Thyroid gland (tissue), 4 donors: ENCODE measurements at regions not wholly inside any gene's neighbourhood (a gene's known extent, or its start where the extent isn't known, plus 50 kb on each side); places are given as distances from the start of the nearest gene placed in this dataset.
"Not testable (repeated sequence)": the region's sequence is repeated elsewhere in the genome, so short reads cannot be mapped to it uniquely, and the experiment has no call there.

Source experiments
- DNase-seq, 2 donors: peaks; one replicate each; pipeline ENCODE4 v3.0.0-alpha.2; 2019
- H3K27ac ChIP-seq, 3 donors: fragments of 200-600 bp; sonication (generic); 1 replicate in 2 of 3; 2 replicates in 1 of 3; pipeline ENCODE4 v1.5.1; 2016 to 2019; ENCODE audit warnings: mild to moderate bottlenecking in 1 of 3, moderate library complexity in 1 of 3
- H3K27me3 ChIP-seq: fragments of 200-600 bp; sonication (generic); one replicate; pipeline ENCODE4 v1.5.1; 2019
- H3K36me3 ChIP-seq, 2 donors: fragments of 200-600 bp; sonication (generic); one replicate each; pipeline ENCODE4 v1.5.1; 2016 to 2019
- H3K4me1 ChIP-seq, 2 donors: fragments of 200-600 bp; sonication (generic); one replicate each; pipeline ENCODE4 v1.5.1; 2017 to 2019
- H3K4me3 ChIP-seq, 3 donors: fragments of 200-600 bp; sonication (generic); replicated peaks in 1 of 3; 1 replicate in 2 of 3; 2 replicates in 1 of 3; pipeline ENCODE4 v1.5.1; 2016; ENCODE audit warnings: mild to moderate bottlenecking in 1 of 3
- H3K9me3 ChIP-seq: fragments of 200-600 bp; sonication (generic); one replicate; pipeline ENCODE4 v1.5.1; 2017
- CTCF ChIP-seq, 6 experiments: fragments of 200-600 bp in 3 of 6; fragments of 450-650 bp in 3 of 6; sonication (generic) in 3 of 6; IDR thresholded peaks; one replicate each; pipeline ENCODE4 v1.5.1; 2016 to 2019; ENCODE audit warnings: antibody characterized with exemption in 6 of 6, mild to moderate bottlenecking in 2 of 6, inconsistent platforms in 1 of 6, moderate library complexity in 1 of 6
- POLR2A ChIP-seq, 2 donors: fragments of 450-650 bp; IDR thresholded peaks; one replicate each; pipeline ENCODE4 v1.6.1; 2017; ENCODE audit warnings: antibody characterized with exemption in 2 of 2, mild to moderate bottlenecking in 2 of 2, moderate library complexity in 1 of 2
- WGBS, 2 donors: methylation state at CpG; one replicate each; pipeline ENCODE4 v1.1.5; 2017; 5-methylcytosine and 5-hydroxymethylcytosine counted together
- intact Hi-C: fragments of 100-400 bp; cut with DNase I; formaldehyde crosslinking; loops from one replicate; pipeline ENCODE4 v1.15.1; 2023

GRCh38 chr13:78131346-78131745 is 212.7 kb upstream of the EDNRB start:
- Histone ChIP-seq H3K9me3 (no peaks in the 10 kb centered on the region), H3K36me3 (no peaks in the 10 kb centered on the region), H3K4me3 (no peak overlapping the region), H3K27ac (no peak overlapping the region), H3K27me3 (no peaks in the 10 kb centered on the region), H3K4me1 (no peaks in the 10 kb centered on the region)
- no peak for TF ChIP-seq POLR2A (IDR thresholded peaks at IDR 0.05)
- TF ChIP-seq CTCF (IDR thresholded peaks at IDR 0.05) = no peak
- intact Hi-C loops = no loop called here
- no peak for DNase-seq
- WGBS, 2 donors = 81 to 95% methylated on average over 2 of the region's 2 CpGs

GRCh38 chr13:78129823-78130222 is 211.2 kb upstream of the EDNRB start:
- Histone ChIP-seq H3K4me3 (no peak overlapping the region), H3K27me3 (no peaks in the 10 kb centered on the region), H3K27ac (no peak overlapping the region), H3K36me3 (no peaks in the 10 kb centered on the region), H3K4me1 (no peaks in the 10 kb centered on the region), H3K9me3 (no peaks in the 10 kb centered on the region)
- no peak for DNase-seq
- intact Hi-C loops = no loop called here
- no peak for TF ChIP-seq POLR2A (IDR thresholded peaks at IDR 0.05)
- no peak for TF ChIP-seq CTCF (IDR thresholded peaks at IDR 0.05)
- 71 to 81% methylated on average over 2 of the region's 2 CpGs for WGBS, 2 donors

- H3K27ac ChIP-seq = no peak overlapping the region
- no peak overlapping the region for H3K4me3 ChIP-seq
- no peaks in the 10 kb centered on the region for H3K36me3 ChIP-seq
- DNase-seq = no peak
- no peaks in the 10 kb centered on the region for H3K4me1 ChIP-seq
- TF ChIP-seq POLR2A (IDR thresholded peaks at IDR 0.05) (no peak), CTCF (IDR thresholded peaks at IDR 0.05) (no peak)
- H3K27me3 ChIP-seq = no peaks in the 10 kb centered on the region
- intact Hi-C loops = no loop called here
- no peaks in the 10 kb centered on the region for H3K9me3 ChIP-seq
Measured at GRCh38 chr13:78129359-78129758, 210.7 kb upstream of the EDNRB start.

GRCh38 chr13:78121459-78122348 is 203.1 kb upstream of the EDNRB start:
- Histone ChIP-seq H3K27me3 (no peaks in the 10 kb centered on the region), H3K27ac (no peak overlapping the region), H3K9me3 (no peaks in the 10 kb centered on the region), H3K4me3 (no peak overlapping the region), H3K36me3 (no peaks in the 10 kb centered on the region), H3K4me1 (no peaks in the 10 kb centered on the region)
- peak; percentile 38 to 52 for DNase-seq
- no peak for TF ChIP-seq POLR2A (IDR thresholded peaks at IDR 0.05)
- peak; percentile 74 to 86 (median 80) for TF ChIP-seq CTCF (IDR thresholded peaks at IDR 0.05)
- 33 to 40% methylated on average over 13 of the region's 13 CpGs for WGBS, 2 donors
- intact Hi-C loops = loop anchor here (2.0 kb wide), 1 partner anchor 343 kb away; no protein-coding TSS in a partner anchor

- H3K4me3 ChIP-seq = no peak overlapping the region
- no peaks in the 10 kb centered on the region for H3K27me3 ChIP-seq
- intact Hi-C loops = no loop called here
- WGBS, 2 donors = 24 to 26% methylated on average over 3 of the region's 3 CpGs
- no peak for DNase-seq
- TF ChIP-seq CTCF (IDR thresholded peaks at IDR 0.05) = no peak
- TF ChIP-seq POLR2A (IDR thresholded peaks at IDR 0.05) = no peak
- no peak overlapping the region for H3K27ac ChIP-seq
- no peaks in the 10 kb centered on the region for H3K9me3 ChIP-seq
- H3K36me3 ChIP-seq = no peaks in the 10 kb centered on the region
- no peaks in the 10 kb centered on the region for H3K4me1 ChIP-seq
Measured at GRCh38 chr13:78121001-78121400, 202.4 kb upstream of the EDNRB start.

- H3K27me3 ChIP-seq, H3K4me1 ChIP-seq, DNase-seq, H3K36me3 ChIP-seq, H3K4me3 ChIP-seq, H3K9me3 ChIP-seq, intact Hi-C loops, H3K27ac ChIP-seq: not testable (repeated sequence)
- WGBS, 2 donors = 70 to 78% methylated on average over 1 of the region's 1 CpG
Measured at GRCh38 chr13:78120144-78120543, 201.5 kb upstream of the EDNRB start.

GRCh38 chr13:78117070-78117469 is 198.4 kb upstream of the EDNRB start:
- H3K27ac ChIP-seq, DNase-seq, H3K36me3 ChIP-seq, H3K4me3 ChIP-seq, H3K27me3 ChIP-seq, H3K4me1 ChIP-seq, H3K9me3 ChIP-seq, intact Hi-C loops: not testable (repeated sequence)
- WGBS, 2 donors = 79 to 81% methylated on average over 2 of the region's 2 CpGs
